GM23338 (cell line): ENCODE measurements at regions not wholly inside any gene's neighbourhood (a gene's known extent, or its start where the extent isn't known, plus 50 kb on each side); places are given as distances from the start of the nearest gene placed in this dataset.

Experiments used
- CREB1 ChIP-seq: fragments of 250-450 bp; sonication (Bioruptor Pico); IDR thresholded peaks from 2 replicates; pipeline ENCODE4 v1.5.0; 2020; ENCODE audit warnings: low read depth, mild to moderate bottlenecking, moderate library complexity
- EZH2 ChIP-seq: fragments of 200-600 bp; sonication (generic); IDR thresholded peaks from one replicate; pipeline ENCODE4 v1.8.0; 2017; ENCODE audit warnings: antibody characterized with exemption, mild to moderate bottlenecking, low read depth; ENCODE audit not compliant: unreplicated experiment
- EZH2phosphoT487 ChIP-seq: fragments of 200-600 bp; sonication (generic); IDR thresholded peaks from one replicate; pipeline ENCODE4 v1.8.1; 2018; ENCODE audit warnings: antibody characterized with exemption; ENCODE audit not compliant: unreplicated experiment
- JUNB ChIP-seq: IDR thresholded peaks from one replicate; pipeline ENCODE4 v1.6.1; 2016; ENCODE audit warnings: antibody characterized with exemption; ENCODE audit not compliant: unreplicated experiment
- NANOG ChIP-seq: IDR thresholded peaks from 2 replicates; pipeline ENCODE4 v1.6.1; 2016; ENCODE audit warnings: antibody characterized with exemption, borderline replicate concordance
- POLR2AphosphoS5 ChIP-seq: IDR thresholded peaks from 2 replicates; pipeline ENCODE4 v1.6.1; 2016; ENCODE audit warnings: antibody characterized with exemption, low read depth
- STAT1 ChIP-seq: IDR thresholded peaks from one replicate; pipeline ENCODE4 v1.6.1; 2016; ENCODE audit warnings: antibody characterized with exemption; ENCODE audit not compliant: unreplicated experiment
- ZNF114 ChIP-seq: fragments of 250-450 bp; sonication (Bioruptor Pico); IDR thresholded peaks from 2 replicates; pipeline ENCODE4 v1.5.0; 2020; ENCODE audit warnings: mild to moderate bottlenecking, moderate library complexity
- ZNF331 ChIP-seq: fragments of 250-450 bp; sonication (Bioruptor Pico); IDR thresholded peaks from 2 replicates; pipeline ENCODE4 v1.5.0; 2020; ENCODE audit warnings: low read depth, mild to moderate bottlenecking, moderate library complexity
- TF ChIP-seq, protein P1 (sequence below): IDR thresholded peaks from one replicate; pipeline ENCODE4 v1.6.1; 2018; ENCODE audit warnings: antibody characterized with exemption; ENCODE audit not compliant: unreplicated experiment
- TF ChIP-seq, protein P2 (sequence below), 2 experiments: fragments of 200-600 bp in 1 of 2; sonication (generic) in 1 of 2; conservative IDR thresholded peaks; 2 replicates each; pipeline versions ENCODE4 v1.5.1 to v1.6.1; 2016 to 2017; ENCODE audit warnings: antibody characterized with exemption in 2 of 2, low read depth in 2 of 2, mild to moderate bottlenecking in 2 of 2, moderate library complexity in 1 of 2
- TF ChIP-seq, protein P3 (sequence below): IDR thresholded peaks from 2 replicates; pipeline ENCODE4 v1.6.1; 2016; ENCODE audit warnings: antibody characterized with exemption

DNA sequence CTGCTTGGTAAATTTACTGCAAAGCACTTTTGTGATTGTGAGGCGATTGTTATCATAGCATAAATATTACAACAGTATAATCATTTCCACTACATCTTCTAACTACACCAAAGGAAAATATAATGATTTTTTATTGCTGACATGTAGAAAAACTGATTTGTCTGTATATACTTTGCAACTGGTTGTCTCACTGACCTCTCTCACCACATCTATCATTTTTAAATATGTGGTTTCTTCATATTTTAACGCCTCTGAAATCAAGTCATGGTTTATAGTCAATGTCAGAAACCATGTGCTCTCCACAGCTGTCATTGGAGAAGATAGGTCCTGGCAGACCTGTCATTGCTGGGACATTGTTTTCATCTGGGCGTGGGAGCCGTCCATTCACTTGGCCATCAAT, 315.4 kb upstream of the KLF6 start:
- TF ChIP-seq EZH2 (no peak), POLR2AphosphoS5 (no peak), CREB1 (CRISPR knock-in tag) (no peak), EZH2phosphoT487 (no peak), JUNB (no peak), STAT1 (no peak), ZNF331 (CRISPR knock-in tag) (no peak), NANOG (no peak), ZNF114 (CRISPR knock-in tag) (no peak)
- TF ChIP-seq, protein P1, sequence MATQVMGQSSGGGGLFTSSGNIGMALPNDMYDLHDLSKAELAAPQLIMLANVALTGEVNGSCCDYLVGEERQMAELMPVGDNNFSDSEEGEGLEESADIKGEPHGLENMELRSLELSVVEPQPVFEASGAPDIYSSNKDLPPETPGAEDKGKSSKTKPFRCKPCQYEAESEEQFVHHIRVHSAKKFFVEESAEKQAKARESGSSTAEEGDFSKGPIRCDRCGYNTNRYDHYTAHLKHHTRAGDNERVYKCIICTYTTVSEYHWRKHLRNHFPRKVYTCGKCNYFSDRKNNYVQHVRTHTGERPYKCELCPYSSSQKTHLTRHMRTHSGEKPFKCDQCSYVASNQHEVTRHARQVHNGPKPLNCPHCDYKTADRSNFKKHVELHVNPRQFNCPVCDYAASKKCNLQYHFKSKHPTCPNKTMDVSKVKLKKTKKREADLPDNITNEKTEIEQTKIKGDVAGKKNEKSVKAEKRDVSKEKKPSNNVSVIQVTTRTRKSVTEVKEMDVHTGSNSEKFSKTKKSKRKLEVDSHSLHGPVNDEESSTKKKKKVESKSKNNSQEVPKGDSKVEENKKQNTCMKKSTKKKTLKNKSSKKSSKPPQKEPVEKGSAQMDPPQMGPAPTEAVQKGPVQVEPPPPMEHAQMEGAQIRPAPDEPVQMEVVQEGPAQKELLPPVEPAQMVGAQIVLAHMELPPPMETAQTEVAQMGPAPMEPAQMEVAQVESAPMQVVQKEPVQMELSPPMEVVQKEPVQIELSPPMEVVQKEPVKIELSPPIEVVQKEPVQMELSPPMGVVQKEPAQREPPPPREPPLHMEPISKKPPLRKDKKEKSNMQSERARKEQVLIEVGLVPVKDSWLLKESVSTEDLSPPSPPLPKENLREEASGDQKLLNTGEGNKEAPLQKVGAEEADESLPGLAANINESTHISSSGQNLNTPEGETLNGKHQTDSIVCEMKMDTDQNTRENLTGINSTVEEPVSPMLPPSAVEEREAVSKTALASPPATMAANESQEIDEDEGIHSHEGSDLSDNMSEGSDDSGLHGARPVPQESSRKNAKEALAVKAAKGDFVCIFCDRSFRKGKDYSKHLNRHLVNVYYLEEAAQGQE = no peak
- TF ChIP-seq, protein P2, sequence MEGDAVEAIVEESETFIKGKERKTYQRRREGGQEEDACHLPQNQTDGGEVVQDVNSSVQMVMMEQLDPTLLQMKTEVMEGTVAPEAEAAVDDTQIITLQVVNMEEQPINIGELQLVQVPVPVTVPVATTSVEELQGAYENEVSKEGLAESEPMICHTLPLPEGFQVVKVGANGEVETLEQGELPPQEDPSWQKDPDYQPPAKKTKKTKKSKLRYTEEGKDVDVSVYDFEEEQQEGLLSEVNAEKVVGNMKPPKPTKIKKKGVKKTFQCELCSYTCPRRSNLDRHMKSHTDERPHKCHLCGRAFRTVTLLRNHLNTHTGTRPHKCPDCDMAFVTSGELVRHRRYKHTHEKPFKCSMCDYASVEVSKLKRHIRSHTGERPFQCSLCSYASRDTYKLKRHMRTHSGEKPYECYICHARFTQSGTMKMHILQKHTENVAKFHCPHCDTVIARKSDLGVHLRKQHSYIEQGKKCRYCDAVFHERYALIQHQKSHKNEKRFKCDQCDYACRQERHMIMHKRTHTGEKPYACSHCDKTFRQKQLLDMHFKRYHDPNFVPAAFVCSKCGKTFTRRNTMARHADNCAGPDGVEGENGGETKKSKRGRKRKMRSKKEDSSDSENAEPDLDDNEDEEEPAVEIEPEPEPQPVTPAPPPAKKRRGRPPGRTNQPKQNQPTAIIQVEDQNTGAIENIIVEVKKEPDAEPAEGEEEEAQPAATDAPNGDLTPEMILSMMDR (conservative IDR thresholded peaks at IDR 0.05; ENCODE audit: low read depth in 2 of 2) = no peak
- TF ChIP-seq, protein P3, sequence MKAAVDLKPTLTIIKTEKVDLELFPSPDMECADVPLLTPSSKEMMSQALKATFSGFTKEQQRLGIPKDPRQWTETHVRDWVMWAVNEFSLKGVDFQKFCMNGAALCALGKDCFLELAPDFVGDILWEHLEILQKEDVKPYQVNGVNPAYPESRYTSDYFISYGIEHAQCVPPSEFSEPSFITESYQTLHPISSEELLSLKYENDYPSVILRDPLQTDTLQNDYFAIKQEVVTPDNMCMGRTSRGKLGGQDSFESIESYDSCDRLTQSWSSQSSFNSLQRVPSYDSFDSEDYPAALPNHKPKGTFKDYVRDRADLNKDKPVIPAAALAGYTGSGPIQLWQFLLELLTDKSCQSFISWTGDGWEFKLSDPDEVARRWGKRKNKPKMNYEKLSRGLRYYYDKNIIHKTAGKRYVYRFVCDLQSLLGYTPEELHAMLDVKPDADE = no peak
